ENCODE measurements at regions not wholly inside any gene's neighbourhood (a gene's known extent, or its start where the extent isn't known, plus 50 kb on each side); places are given as distances from the start of the nearest gene placed in this dataset.
"Not testable (repeated sequence)": the region's sequence is repeated elsewhere in the genome, so short reads cannot be mapped to it uniquely, and the experiment has no call there.

- no peak for DNase-seq (ENCODE audit: low spot score)
- intact Hi-C loops (cut with DNase I): no loop called here
These were observed 118.4 kb upstream of the LY86 start for GRCh38 chr6:6470123-6470522.

- no peak for DNase-seq (ENCODE audit: low spot score)
- intact Hi-C loops (cut with DNase I): no loop called here
These were observed 117.2 kb upstream of the LY86 start for GRCh38 chr6:6471276-6471675.

- DNase-seq (ENCODE audit: low spot score): no peak
- intact Hi-C loops (cut with DNase I): no loop called here
These were observed 114.2 kb upstream of the LY86 start for GRCh38 chr6:6474170-6474920.

- intact Hi-C loops (cut with DNase I): no loop called here
- DNase-seq (ENCODE audit: low spot score): no peak
These were observed 108.7 kb upstream of the LY86 start for GRCh38 chr6:6479785-6480184.

DNA sequence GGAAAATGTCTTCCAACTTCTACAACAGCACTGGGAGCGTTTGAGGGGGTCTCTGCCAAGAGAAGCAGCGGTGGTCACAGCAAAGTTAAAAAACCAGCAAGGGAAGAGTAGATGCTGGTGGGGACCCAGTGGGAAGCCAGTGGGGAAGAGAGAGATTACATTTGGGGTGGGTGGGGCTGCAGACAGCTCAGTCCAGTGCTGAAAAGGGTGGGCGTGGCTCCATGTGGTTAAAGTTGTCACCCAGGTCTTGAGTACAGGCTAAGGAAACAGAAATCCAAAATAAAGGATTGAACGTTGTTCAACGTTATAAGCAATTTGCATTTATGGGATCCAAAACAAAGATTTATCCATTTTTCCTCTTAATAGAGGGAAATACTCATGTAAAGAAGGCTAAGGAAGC, 106.3 kb upstream of the LY86 start:
- no peak for DNase-seq (ENCODE audit: low spot score)
- intact Hi-C loops (cut with DNase I): no loop called here

GRCh38 chr6:6483168-6483567, 105.4 kb upstream of the LY86 start:
- no peak for DNase-seq (ENCODE audit: low spot score)
- intact Hi-C loops (cut with DNase I): no loop called here

- intact Hi-C loops (cut with DNase I): no loop called here
- DNase-seq (ENCODE audit: low spot score): no peak
These were observed 104.8 kb upstream of the LY86 start for GRCh38 chr6:6483733-6484132.

GRCh38 chr6:6484681-6485080, 103.8 kb upstream of the LY86 start:
- DNase-seq (ENCODE audit: low spot score): no peak
- intact Hi-C loops (cut with DNase I): no loop called here

- intact Hi-C loops (cut with DNase I): no loop called here
- DNase-seq (ENCODE audit: low spot score): no peak
These were observed 101.9 kb upstream of the LY86 start for GRCh38 chr6:6486595-6486994.

GRCh38 chr6:6491761-6492160, 96.8 kb upstream of the LY86 start:
- intact Hi-C loops (cut with DNase I): loop anchor here (10.0 kb wide), 1 partner anchor 437 kb away; no protein-coding TSS in a partner anchor
- DNase-seq (ENCODE audit: low spot score): no peak

DNA sequence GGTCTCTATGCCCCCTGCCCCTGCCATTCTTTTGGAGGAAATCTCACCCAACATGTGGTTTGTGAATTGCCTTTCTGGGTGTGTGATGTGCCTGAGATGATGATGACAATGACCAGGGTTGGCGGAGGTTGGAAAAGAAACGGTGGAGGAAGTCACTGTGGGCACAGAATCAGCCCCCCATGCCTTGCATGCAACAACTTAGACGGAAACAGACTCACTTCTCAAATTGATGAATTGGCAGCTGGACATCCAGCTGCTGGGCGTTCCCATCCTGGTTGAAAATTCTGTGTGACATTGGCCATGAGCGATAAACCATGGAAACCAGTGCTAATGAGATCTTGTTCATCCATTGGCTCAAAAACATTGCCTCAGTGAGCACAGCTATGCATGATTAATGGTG, 95.8 kb upstream of the LY86 start:
- intact Hi-C loops (cut with DNase I): loop anchor here (10.0 kb wide), 1 partner anchor 438 kb away; no protein-coding TSS in a partner anchor
- DNase-seq (ENCODE audit: low spot score): no peak

- intact Hi-C loops (cut with DNase I): loop anchor here (10.0 kb wide), 1 partner anchor 439 kb away; no protein-coding TSS in a partner anchor
- DNase-seq (ENCODE audit: low spot score): not testable (repeated sequence)
These were observed 94.4 kb upstream of the LY86 start for GRCh38 chr6:6494139-6494538.

DNA sequence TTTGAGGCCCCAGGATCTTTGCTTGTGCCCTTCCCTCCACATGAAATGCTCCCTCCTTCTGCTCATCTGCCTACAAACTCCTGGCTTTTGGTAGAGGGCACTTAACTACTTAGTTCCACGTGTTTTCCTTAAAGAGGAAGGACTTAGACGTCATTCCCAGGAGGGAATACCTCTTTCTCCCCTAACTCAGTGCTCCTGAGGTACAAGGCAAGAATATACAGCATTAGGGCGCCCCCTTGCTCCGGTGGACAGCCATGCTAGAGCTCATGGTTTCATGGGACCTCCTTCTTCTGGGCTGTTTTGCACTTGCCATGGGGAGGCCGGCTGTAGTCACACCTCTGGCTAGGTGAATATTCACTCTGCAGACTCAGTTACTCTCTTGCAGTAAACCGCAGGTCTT, 93.8 kb upstream of the LY86 start:
- peak; percentile 81 for DNase-seq (ENCODE audit: low spot score)
- intact Hi-C loops (cut with DNase I): loop anchor here (10.0 kb wide), 1 partner anchor 440 kb away; no protein-coding TSS in a partner anchor

DNA sequence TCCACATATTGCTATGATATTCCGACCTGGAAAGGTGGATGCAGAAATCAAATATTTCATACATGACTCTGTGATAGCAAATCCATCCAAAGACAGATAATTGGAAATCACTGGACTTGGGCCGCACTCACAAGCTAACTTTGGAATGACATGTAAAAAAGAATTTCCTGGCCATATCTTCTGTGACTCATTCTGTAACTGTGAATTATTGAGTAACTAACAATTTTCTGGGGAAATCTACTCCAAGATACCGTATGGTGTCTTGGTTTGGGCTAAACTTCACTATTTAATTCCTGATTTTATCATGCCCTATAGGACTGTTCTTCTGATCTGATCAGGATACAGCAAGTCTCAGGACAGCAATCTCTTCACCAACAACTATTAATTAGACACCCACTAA, 92.7 kb upstream of the LY86 start:
- intact Hi-C loops (cut with DNase I): loop anchor here (10.0 kb wide), 1 partner anchor 441 kb away; no protein-coding TSS in a partner anchor
- no peak for DNase-seq (ENCODE audit: low spot score)

GRCh38 chr6:6497541-6497940, 91.0 kb upstream of the LY86 start:
- no peak for DNase-seq (ENCODE audit: low spot score)
- intact Hi-C loops (cut with DNase I): loop anchor here (10.0 kb wide), 1 partner anchor 443 kb away; no protein-coding TSS in a partner anchor

DNA sequence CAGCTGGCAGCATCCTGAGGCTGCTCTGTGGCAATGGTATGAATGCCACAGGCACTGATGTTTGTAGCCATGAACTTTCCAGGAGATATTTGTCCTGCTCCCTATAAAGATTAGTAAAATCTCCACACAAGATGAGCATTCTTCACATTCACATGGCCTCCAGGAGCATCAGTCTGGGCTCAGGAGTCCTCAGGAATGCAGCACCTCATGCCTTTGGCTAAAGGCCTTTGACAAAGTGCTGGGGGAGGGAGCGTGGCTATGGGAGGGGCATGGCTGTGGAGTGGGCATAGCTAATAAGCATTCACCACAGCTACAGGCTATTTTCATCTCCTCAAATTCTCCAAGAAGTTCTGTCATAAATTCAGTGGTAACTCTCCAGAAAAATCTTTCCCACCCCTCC, 90.5 kb upstream of the LY86 start:
- intact Hi-C loops (cut with DNase I): loop anchor here (10.0 kb wide), 1 partner anchor 443 kb away; no protein-coding TSS in a partner anchor
- no peak for DNase-seq (ENCODE audit: low spot score)

GRCh38 chr6:6503191-6503590, 85.3 kb upstream of the LY86 start:
- no peak for DNase-seq (ENCODE audit: low spot score)
- intact Hi-C loops (cut with DNase I): no loop called here

DNA sequence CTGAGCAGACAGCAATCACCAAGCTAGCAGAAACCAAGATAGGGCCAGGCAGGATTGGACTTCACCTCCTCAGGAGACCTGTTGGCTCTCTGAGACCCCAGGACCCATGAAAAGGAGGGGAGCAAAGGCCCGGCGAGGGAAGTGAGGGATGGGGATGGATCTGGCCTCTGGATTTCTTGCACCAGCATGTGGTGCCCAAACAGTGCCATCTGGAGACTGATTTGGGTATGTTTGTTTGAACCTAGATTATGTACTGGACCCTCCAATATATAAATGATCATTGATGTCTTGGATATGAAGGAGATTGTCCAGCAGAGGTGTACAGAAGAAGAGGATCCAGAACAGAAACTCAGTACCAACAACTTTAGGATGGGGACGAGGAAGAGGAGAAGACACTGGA, 83.4 kb upstream of the LY86 start:
- DNase-seq (ENCODE audit: low spot score): no peak
- intact Hi-C loops (cut with DNase I): no loop called here

- no peak for DNase-seq (ENCODE audit: low spot score)
- intact Hi-C loops (cut with DNase I): no loop called here
These were observed 79.9 kb upstream of the LY86 start for GRCh38 chr6:6508643-6509042.

DNA sequence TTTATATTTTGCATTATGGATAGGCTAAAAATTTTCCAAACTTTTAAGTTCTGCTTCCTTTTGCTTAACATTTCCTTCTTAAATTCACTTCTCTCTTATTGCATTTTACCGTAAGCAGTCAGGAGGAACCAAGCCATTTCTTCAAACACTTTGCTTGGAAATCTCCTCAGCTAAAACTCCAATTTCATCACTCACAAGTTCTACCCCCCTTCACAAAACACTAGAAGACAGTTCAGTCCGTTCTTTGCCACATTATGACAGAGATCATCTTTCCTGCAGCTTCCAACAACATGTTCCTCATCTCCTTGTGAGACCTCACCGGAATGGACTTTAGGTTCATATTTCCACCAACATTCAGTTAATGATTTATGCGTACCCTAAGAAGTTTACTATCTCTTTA, 79.2 kb upstream of the LY86 start:
- intact Hi-C loops (cut with DNase I): no loop called here
- DNase-seq (ENCODE audit: low spot score): no peak

DNA sequence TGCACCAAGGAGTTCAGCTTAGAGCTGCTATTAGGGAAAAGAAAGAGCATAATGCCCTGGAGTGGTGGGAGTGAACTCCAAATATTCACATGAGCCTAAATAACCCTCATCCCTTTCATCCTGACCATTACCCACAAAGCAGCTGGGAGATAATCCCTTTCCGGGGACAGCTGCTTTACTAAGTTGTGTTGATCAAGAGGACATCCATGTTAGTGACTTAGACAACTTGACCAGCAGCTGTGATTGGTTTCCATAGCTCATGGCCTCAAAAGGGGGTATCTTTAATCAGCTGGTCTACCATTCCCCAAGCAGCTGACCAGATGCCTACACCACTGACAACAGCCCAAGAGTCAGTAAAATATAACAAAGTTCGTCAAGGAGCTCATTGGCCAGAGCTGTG, 75.8 kb upstream of the LY86 start:
- no peak for DNase-seq (ENCODE audit: low spot score)
- intact Hi-C loops (cut with DNase I): no loop called here
